ENCODE measurements at regions not wholly inside any gene's neighbourhood (a gene's known extent, or its start where the extent isn't known, plus 50 kb on each side); places are given as distances from the start of the nearest gene placed in this dataset.

GRCh38 chr12:86551146-86551571, 295.0 kb upstream of the MGAT4C start:
- Histone ChIP-seq H3K27ac (no peak overlapping the region), H3K36me3 (no peaks in the 10 kb centered on the region), H3K4me3 (no peak overlapping the region), H3K9me3 (replicated peaks) (no peaks in the 10 kb centered on the region; the same call in 1 of the 2 replicates), H3K27me3 (replicated peaks) (no peaks in the 10 kb centered on the region), H3K4me1 (replicated peaks) (no peaks in the 10 kb centered on the region)
- DNase-seq (ENCODE audit: low read depth in 1 of 2, low spot score in 2 of 2) = no peak

- no peak overlapping the region for H3K27ac ChIP-seq
- no peaks in the 10 kb centered on the region for H3K4me1 ChIP-seq (replicated peaks)
- no peak overlapping the region for H3K4me3 ChIP-seq
- no peak for DNase-seq (ENCODE audit: low read depth in 1 of 2, low spot score in 2 of 2)
- H3K36me3 ChIP-seq = no peaks in the 10 kb centered on the region
- no peaks in the 10 kb centered on the region; the same call in 1 of the 2 replicates for H3K9me3 ChIP-seq (replicated peaks)
- no peaks in the 10 kb centered on the region for H3K27me3 ChIP-seq (replicated peaks)
Measured at GRCh38 chr12:86550218-86551145, 294.3 kb upstream of the MGAT4C start.

GRCh38 chr12:86543716-86544115, 287.5 kb upstream of the MGAT4C start:
- no peak for DNase-seq (ENCODE audit: low read depth in 1 of 2, low spot score in 2 of 2)
- H3K9me3 ChIP-seq (replicated peaks) = no peaks in the 10 kb centered on the region
- no peaks in the 10 kb centered on the region for H3K36me3 ChIP-seq
- no peak overlapping the region for H3K27ac ChIP-seq
- no peaks in the 10 kb centered on the region for H3K4me1 ChIP-seq (replicated peaks)
- no peaks in the 10 kb centered on the region for H3K27me3 ChIP-seq (replicated peaks)
- H3K4me3 ChIP-seq = no peak overlapping the region

GRCh38 chr12:86530996-86531655, 274.9 kb upstream of the MGAT4C start:
- Histone ChIP-seq H3K9me3 (replicated peaks) (no peaks in the 10 kb centered on the region), H3K36me3 (no peaks in the 10 kb centered on the region), H3K4me3 (no peak overlapping the region), H3K4me1 (replicated peaks) (no peaks in the 10 kb centered on the region), H3K27me3 (replicated peaks) (no peaks in the 10 kb centered on the region), H3K27ac (no peak overlapping the region)
- no peak for DNase-seq (ENCODE audit: low read depth in 1 of 2, low spot score in 2 of 2)

- H3K27ac ChIP-seq = no peak overlapping the region
- H3K9me3 ChIP-seq (replicated peaks) = 0 out of 2 replicates have a peak, but pooled peaks cover 3% of the 10 kb centered on the region
- no peak for DNase-seq (ENCODE audit: low read depth in 1 of 2, low spot score in 2 of 2)
- no peaks in the 10 kb centered on the region for H3K4me1 ChIP-seq (replicated peaks)
- H3K4me3 ChIP-seq = no peak overlapping the region
- no peaks in the 10 kb centered on the region for H3K27me3 ChIP-seq (replicated peaks)
- H3K36me3 ChIP-seq = no peaks in the 10 kb centered on the region
Measured at GRCh38 chr12:86526060-86526595, 269.9 kb upstream of the MGAT4C start.

- DNase-seq (ENCODE audit: low read depth in 1 of 2, low spot score in 2 of 2) = no peak
- H3K27ac ChIP-seq = no peak overlapping the region
- no peak overlapping the region for H3K4me3 ChIP-seq
- H3K4me1 ChIP-seq (replicated peaks) = no peaks in the 10 kb centered on the region
- H3K27me3 ChIP-seq (replicated peaks) = no peaks in the 10 kb centered on the region
- H3K36me3 ChIP-seq = no peaks in the 10 kb centered on the region
- 0 out of 2 replicates have a peak, but pooled peaks cover 3% of the 10 kb centered on the region for H3K9me3 ChIP-seq (replicated peaks)
Measured at GRCh38 chr12:86523844-86524243, 267.7 kb upstream of the MGAT4C start.

- DNase-seq (ENCODE audit: low read depth in 1 of 2, low spot score in 2 of 2) = no peak
- Histone ChIP-seq H3K36me3 (no peaks in the 10 kb centered on the region), H3K4me1 (replicated peaks) (no peaks in the 10 kb centered on the region), H3K4me3 (no peak overlapping the region), H3K27me3 (replicated peaks) (no peaks in the 10 kb centered on the region), H3K9me3 (replicated peaks) (0 out of 2 replicates have a peak, but pooled peaks cover 3% of the 10 kb centered on the region), H3K27ac (no peak overlapping the region)
Measured at GRCh38 chr12:86521870-86522269, 265.7 kb upstream of the MGAT4C start.

- H3K9me3 ChIP-seq (replicated peaks) = no peaks in the 10 kb centered on the region
- H3K27ac ChIP-seq = no peak overlapping the region
- no peaks in the 10 kb centered on the region for H3K4me1 ChIP-seq (replicated peaks)
- DNase-seq (ENCODE audit: low read depth in 1 of 2, low spot score in 2 of 2) = no peak
- no peaks in the 10 kb centered on the region for H3K36me3 ChIP-seq
- no peak overlapping the region for H3K4me3 ChIP-seq
- no peaks in the 10 kb centered on the region for H3K27me3 ChIP-seq (replicated peaks)
Measured at GRCh38 chr12:86513226-86513625, 257.0 kb upstream of the MGAT4C start.

- Histone ChIP-seq H3K9me3 (replicated peaks) (no peaks in the 10 kb centered on the region), H3K27me3 (replicated peaks) (no peaks in the 10 kb centered on the region), H3K36me3 (no peaks in the 10 kb centered on the region), H3K27ac (no peak overlapping the region), H3K4me3 (no peak overlapping the region), H3K4me1 (replicated peaks) (no peaks in the 10 kb centered on the region)
- no peak for DNase-seq (ENCODE audit: low read depth in 1 of 2, low spot score in 2 of 2)
Measured at GRCh38 chr12:86496595-86496994, 240.4 kb upstream of the MGAT4C start.

GRCh38 chr12:86484473-86484872, 228.3 kb upstream of the MGAT4C start:
- no peak for DNase-seq (ENCODE audit: low read depth in 1 of 2, low spot score in 2 of 2)
- Histone ChIP-seq H3K27me3 (replicated peaks) (no peaks in the 10 kb centered on the region), H3K4me1 (replicated peaks) (no peaks in the 10 kb centered on the region), H3K27ac (no peak overlapping the region), H3K4me3 (no peak overlapping the region), H3K36me3 (no peaks in the 10 kb centered on the region), H3K9me3 (replicated peaks) (no peaks in the 10 kb centered on the region)

- no peaks in the 10 kb centered on the region for H3K36me3 ChIP-seq
- no peak overlapping the region for H3K4me3 ChIP-seq
- no peaks in the 10 kb centered on the region for H3K9me3 ChIP-seq (replicated peaks)
- H3K27ac ChIP-seq = no peak overlapping the region
- no peaks in the 10 kb centered on the region for H3K27me3 ChIP-seq (replicated peaks)
- H3K4me1 ChIP-seq (replicated peaks) = no peaks in the 10 kb centered on the region
- DNase-seq (ENCODE audit: low read depth in 1 of 2, low spot score in 2 of 2) = no peak
Measured at GRCh38 chr12:86473231-86473630, 217.0 kb upstream of the MGAT4C start.

- Histone ChIP-seq H3K9me3 (replicated peaks) (no peaks in the 10 kb centered on the region), H3K27me3 (replicated peaks) (no peaks in the 10 kb centered on the region), H3K4me3 (no peak overlapping the region), H3K4me1 (replicated peaks) (no peaks in the 10 kb centered on the region), H3K36me3 (no peaks in the 10 kb centered on the region), H3K27ac (no peak overlapping the region)
- DNase-seq (ENCODE audit: low read depth in 1 of 2, low spot score in 2 of 2) = no peak
Measured at GRCh38 chr12:86456776-86457175, 200.6 kb upstream of the MGAT4C start.

- Histone ChIP-seq H3K9me3 (replicated peaks) (no peaks in the 10 kb centered on the region), H3K36me3 (no peaks in the 10 kb centered on the region), H3K4me1 (replicated peaks) (no peaks in the 10 kb centered on the region), H3K4me3 (no peak overlapping the region), H3K27me3 (replicated peaks) (no peaks in the 10 kb centered on the region), H3K27ac (no peak overlapping the region)
- no peak for DNase-seq (ENCODE audit: low read depth in 1 of 2, low spot score in 2 of 2)
Measured at GRCh38 chr12:86456241-86456640, 200.1 kb upstream of the MGAT4C start.

- H3K27me3 ChIP-seq (replicated peaks) = no peaks in the 10 kb centered on the region
- no peak overlapping the region for H3K27ac ChIP-seq
- H3K36me3 ChIP-seq = no peaks in the 10 kb centered on the region
- no peaks in the 10 kb centered on the region for H3K9me3 ChIP-seq (replicated peaks)
- H3K4me1 ChIP-seq (replicated peaks) = no peaks in the 10 kb centered on the region
- no peak for DNase-seq (ENCODE audit: low read depth in 1 of 2, low spot score in 2 of 2)
- no peak overlapping the region for H3K4me3 ChIP-seq
Measured at GRCh38 chr12:86445356-86445755, 189.2 kb upstream of the MGAT4C start.

Measured in SJSA1 (cell line).